Breast epithelium (tissue), 3 donors: ENCODE measurements at regions not wholly inside any gene's neighbourhood (a gene's known extent, or its start where the extent isn't known, plus 50 kb on each side); places are given as distances from the start of the nearest gene placed in this dataset.

Experiments used
- CTCF ChIP-seq, 3 donors: fragments of 450-650 bp; IDR thresholded peaks; one replicate each; pipeline ENCODE4 v1.5.1; 2016 to 2017; ENCODE audit warnings: antibody characterized with exemption in 3 of 3, mild to moderate bottlenecking in 3 of 3, moderate library complexity in 3 of 3
- POLR2AphosphoS5 ChIP-seq, 3 donors: sonication (generic); formaldehyde crosslinking; IDR thresholded peaks; one replicate each; pipeline ENCODE4 v1.6.1; 2017; ENCODE audit warnings: antibody characterized with exemption in 3 of 3

DNA sequence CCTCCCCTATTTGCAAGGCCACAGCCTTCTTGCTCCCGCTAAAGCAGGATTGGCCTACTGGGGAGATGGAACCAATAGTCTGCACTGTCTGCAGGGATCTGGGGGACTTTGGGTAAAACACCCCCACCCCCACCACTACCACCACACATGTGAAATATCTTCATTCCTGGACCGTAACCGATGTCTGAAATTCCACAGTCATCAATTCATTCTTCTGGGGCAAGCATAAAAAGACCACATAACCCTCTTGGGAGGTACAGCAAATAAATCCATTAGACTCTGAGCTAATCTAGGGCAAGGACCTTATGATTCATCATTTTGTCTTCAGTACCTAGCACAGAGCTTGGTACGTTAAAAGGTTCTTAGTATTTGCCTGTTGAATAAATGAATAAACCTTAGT lies 307.8 kb downstream of the GPAM start:
- TF ChIP-seq CTCF (IDR thresholded peaks at IDR 0.05) (no peak), POLR2AphosphoS5 (IDR thresholded peaks at IDR 0.05) (no peak)
